SK-N-SH (cell line): ENCODE measurements at regions not wholly inside any gene's neighbourhood (a gene's known extent, or its start where the extent isn't known, plus 50 kb on each side); places are given as distances from the start of the nearest gene placed in this dataset.

ENCODE experiments used
- CTCF ChIA-PET: fragments of 300-600, 350-600 bp; formaldehyde crosslinking; extraction: SDS; loops from one replicate; lab custom pipeline; 2021; lab: Yijun Ruan, JAX
- POLR2A ChIA-PET: fragments of 350-600 bp; sonication (Branson Sonifier 250); formaldehyde crosslinking; extraction: SDS; loops from one replicate; lab custom pipeline; 2020; ENCODE audit warnings: antibody characterized with exemption, inconsistent platforms; lab: Yijun Ruan, JAX
- DNase-seq: peaks from one replicate; pipeline ENCODE4 v3.0.0; 2012
- H2AFZ ChIP-seq: fragments of 200-600 bp; sonication (generic); 2 replicates; pipeline ENCODE4 v1.8.1; 2016; ENCODE audit warnings: antibody characterized with exemption, mild to moderate bottlenecking, low read depth
- H3F3A ChIP-seq: fragments of 200-600 bp; sonication (generic); replicated peaks from 2 replicates; pipeline ENCODE3; 2016; ENCODE audit warnings: antibody characterized with exemption, mild to moderate bottlenecking; ENCODE audit not compliant: insufficient read depth
- H3K27ac ChIP-seq, 2 experiments: fragments of 200-500 bp in 1 of 2; fragments of 200-600 bp in 1 of 2; sonication (Bioruptor generic) in 1 of 2; sonication (generic), shearing (Covaris generic) in 1 of 2; 2 replicates each; pipeline versions ENCODE4 v1.5.1 to v1.6.1; 2014 to 2016; ENCODE audit warnings: low read depth in 2 of 2, inconsistent platforms in 1 of 2, low read length in 1 of 2, mild to moderate bottlenecking in 1 of 2, mixed read lengths in 1 of 2
- H3K27me3 ChIP-seq: fragments of 200-600 bp; sonication (generic), shearing (Covaris generic); 2 replicates; pipeline ENCODE4 v1.6.1; 2016; ENCODE audit warnings: mixed run types; ENCODE audit not compliant: insufficient read depth
- H3K36me3 ChIP-seq, 2 experiments: fragments of 200-500 bp in 1 of 2; fragments of 200-600 bp in 1 of 2; sonication (Bioruptor generic) in 1 of 2; sonication (generic) in 1 of 2; replicated peaks in 1 of 2; 2 replicates each; pipeline versions ENCODE3 to v1.5.1; 2014 to 2016; ENCODE audit warnings: low read length in 1 of 2, mild to moderate bottlenecking in 1 of 2; ENCODE audit not compliant: insufficient read depth in 2 of 2, control insufficient read depth in 1 of 2
- H3K4me1 ChIP-seq, 2 experiments: fragments of 200-500 bp in 1 of 2; fragments of 200-600 bp in 1 of 2; sonication (Bioruptor generic) in 1 of 2; sonication (generic), shearing (Covaris generic) in 1 of 2; 2 replicates each; pipeline versions ENCODE4 v1.5.1 to v1.6.1; 2014 to 2016; ENCODE audit warnings: low read depth in 1 of 2, low read length in 1 of 2, mixed run types in 1 of 2; ENCODE audit not compliant: insufficient read depth in 2 of 2, control insufficient read depth in 1 of 2
- H3K4me2 ChIP-seq: fragments of 200-600 bp; sonication (generic), shearing (Covaris generic); 2 replicates; pipeline ENCODE4 v1.6.1; 2017; ENCODE audit warnings: mixed run types
- H3K4me3 ChIP-seq, 2 experiments: fragments of 200-500 bp in 1 of 2; fragments of 200-600 bp in 1 of 2; sonication (Bioruptor generic) in 1 of 2; sonication (generic), shearing (Covaris generic) in 1 of 2; 2 replicates each; pipeline versions ENCODE4 v1.5.1 to v1.8.1; 2014 to 2016; ENCODE audit warnings: low read depth in 2 of 2, inconsistent platforms in 1 of 2, low read length in 1 of 2, mild to moderate bottlenecking in 1 of 2, mixed read lengths in 1 of 2, moderate library complexity in 1 of 2
- H3K79me2 ChIP-seq: fragments of 200-600 bp; sonication (generic); 2 replicates; pipeline ENCODE4 v1.8.1; 2017; ENCODE audit warnings: mild to moderate bottlenecking; ENCODE audit not compliant: insufficient read depth
- H3K9ac ChIP-seq: fragments of 200-600 bp; sonication (generic); 2 replicates; pipeline ENCODE4 v1.6.1; 2017; ENCODE audit warnings: mixed run types
- H3K9me2 ChIP-seq: fragments of 200-600 bp; sonication (generic); 2 replicates; pipeline ENCODE4 v1.6.1; 2017; ENCODE audit warnings: mixed run types
- H3K9me3 ChIP-seq: fragments of 200-600 bp; sonication (generic); 2 replicates; pipeline ENCODE4 v1.6.1; 2017; ENCODE audit warnings: mixed run types, mild to moderate bottlenecking, moderate library complexity
- H4K20me1 ChIP-seq: fragments of 200-600 bp; sonication (generic); 2 replicates; pipeline ENCODE4 v1.6.1; 2017; ENCODE audit warnings: mild to moderate bottlenecking, mixed run types; ENCODE audit not compliant: insufficient read depth
- CTCF ChIP-seq: fragments of 200-600 bp; sonication (generic); IDR thresholded peaks from 2 replicates; pipeline ENCODE4 v1.6.1; 2017; ENCODE audit warnings: antibody characterized with exemption, mild to moderate bottlenecking, moderate library complexity
- IRF3 ChIP-seq: fragments of 150-350 bp; IDR thresholded peaks from 2 replicates; pipeline ENCODE4 v1.6.1; 2016; ENCODE audit warnings: mild to moderate bottlenecking, low read depth, low read length
- MAX ChIP-seq: IDR thresholded peaks from 2 replicates; pipeline ENCODE4 v1.4.0; 2012; ENCODE audit warnings: low read depth
- MXI1 ChIP-seq: IDR thresholded peaks from 2 replicates; pipeline ENCODE4 v1.6.1; 2012; ENCODE audit warnings: mild to moderate bottlenecking, low read depth, low read length, improper control_type of control experiment
- POLR2AphosphoS5 ChIP-seq: IDR thresholded peaks from 2 replicates; pipeline ENCODE4 v1.6.1; 2012; ENCODE audit warnings: low read depth, low read length
- RAD21 ChIP-seq: IDR thresholded peaks from 2 replicates; pipeline ENCODE4 v1.6.1; 2012; ENCODE audit warnings: mild to moderate bottlenecking, low read length
- RXRA ChIP-seq: IDR thresholded peaks from 2 replicates; pipeline ENCODE4 v1.4.0; 2012; ENCODE audit warnings: low read depth, mild to moderate bottlenecking, borderline replicate concordance
- SMC3 ChIP-seq: IDR thresholded peaks from 2 replicates; pipeline ENCODE4 v1.6.1; 2012; ENCODE audit warnings: low read depth, low read length, improper control_type of control experiment
- TAF1 ChIP-seq: IDR thresholded peaks from 2 replicates; pipeline ENCODE4 v1.6.1; 2012; ENCODE audit warnings: low read depth, mild to moderate bottlenecking, low read length, moderate library complexity, borderline replicate concordance
- TCF12 ChIP-seq: IDR thresholded peaks from 2 replicates; pipeline ENCODE4 v1.4.0; 2012
- WGBS: methylation state at CpG from one replicate; pipeline ENCODE4 v1.1.6; 2017; ENCODE audit warnings: low lambda C conversion rate; 5-methylcytosine and 5-hydroxymethylcytosine counted together

- H3K9ac ChIP-seq = no peak overlapping the region
- no peaks in the 10 kb centered on the region for H3F3A ChIP-seq
- WGBS = 80% methylated on average over 2 of the region's 2 CpGs
- H3K9me3 ChIP-seq = no peaks in the 10 kb centered on the region
- ChIA-PET POLR2A (no interaction called here), CTCF (interaction anchor here (1.4 kb wide), 1 partner anchor 126 kb away, joined by 3 read pairs; no protein-coding TSS in a partner anchor)
- H4K20me1 ChIP-seq = no peaks in the 10 kb centered on the region
- no peak overlapping the region for H3K4me2 ChIP-seq
- no peaks in the 10 kb centered on the region for H3K36me3 ChIP-seq
- H2AFZ ChIP-seq = no peak overlapping the region
- H3K79me2 ChIP-seq = no peaks in the 10 kb centered on the region
- H3K27ac ChIP-seq = no peak overlapping the region
- no peaks in the 10 kb centered on the region for H3K9me2 ChIP-seq
- DNase-seq = no peak
- no peaks in the 10 kb centered on the region for H3K27me3 ChIP-seq
- TF ChIP-seq MXI1 = no peak
- TF ChIP-seq RXRA = no peak
- no peak for TF ChIP-seq POLR2AphosphoS5
- TF ChIP-seq IRF3 = no peak
- TF ChIP-seq TCF12 = no peak
- no peak overlapping the region for H3K4me3 ChIP-seq
- H3K4me1 ChIP-seq = no peaks in the 10 kb centered on the region
These were observed 135.3 kb downstream of the PRELID2 start for GRCh38 chr5:145699846-145700245.

- no peaks in the 10 kb centered on the region for H3K9me2 ChIP-seq
- H3K79me2 ChIP-seq = no peaks in the 10 kb centered on the region
- H3K9me3 ChIP-seq = no peaks in the 10 kb centered on the region
- H3K36me3 ChIP-seq = no peaks in the 10 kb centered on the region
- POLR2A ChIA-PET = no interaction called here
- CTCF ChIA-PET = interaction anchor here (0.6 to 2.1 kb wide), 14 partner anchors 9 to 354 kb away, joined by 3 to 14 read pairs (median 3); no protein-coding TSS in a partner anchor
- no peak overlapping the region; a peak in 1 of 4 replicates for H3K4me3 ChIP-seq
- TF ChIP-seq SMC3 (peak; percentile 48), CTCF (peak; percentile 59), MAX (0 out of 2 replicates have a peak, but pooled peaks have one; percentile 22), TAF1 (no peak), RAD21 (peak; percentile 56)
- H3K9ac ChIP-seq = no peak overlapping the region
- 41% methylated on average over 4 of the region's 4 CpGs for WGBS
- H3F3A ChIP-seq = no peaks in the 10 kb centered on the region
- peak; percentile 24 for DNase-seq
- H2AFZ ChIP-seq = peak overlapping the region; percentile 77
- no peak overlapping the region for H3K27ac ChIP-seq
- no peaks in the 10 kb centered on the region for H3K4me1 ChIP-seq
- no peaks in the 10 kb centered on the region for H4K20me1 ChIP-seq
- H3K4me2 ChIP-seq = no peak overlapping the region
- no peaks in the 10 kb centered on the region for H3K27me3 ChIP-seq
These were observed 137.7 kb downstream of the PRELID2 start for GRCh38 chr5:145697251-145697990.
